MCF 10A (cell line): ENCODE measurements at regions not wholly inside any gene's neighbourhood (a gene's known extent, or its start where the extent isn't known, plus 50 kb on each side); places are given as distances from the start of the nearest gene placed in this dataset.

Experiments used
- BruUV-seq: library from RNA; stranded (reverse); fragments of 400-500 nt; replicated peaks from 2 replicates; lab custom pipeline; 2021; lab: Mats Ljungman, UMichigan
- CTCF ChIA-PET: fragments of 300-600 bp; sonication (Branson Sonifier 250); formaldehyde crosslinking; extraction: SDS; loops from one replicate; lab custom pipeline; 2021; ENCODE audit warnings: antibody characterized with exemption, inconsistent platforms; lab: Yijun Ruan, JAX
- POLR2A ChIA-PET: fragments of 300-600, 350-650 bp; sonication (Branson Sonifier 250); formaldehyde crosslinking; extraction: SDS; loops from one replicate; lab custom pipeline; 2020; ENCODE audit warnings: antibody characterized with exemption, inconsistent platforms; lab: Yijun Ruan, JAX
- DNase-seq: peaks from one replicate; pipeline ENCODE4 v3.0.0-alpha.2; 2018; ENCODE audit not compliant: unreplicated experiment
- H3K27ac Mint-ChIP-seq: one replicate; pipeline ENCODE4 v1.8.0; 2022; ENCODE audit warnings: mild to moderate bottlenecking, low read depth, mixed read lengths; ENCODE audit not compliant: unreplicated experiment
- H3K27me3 Mint-ChIP-seq: one replicate; pipeline ENCODE4 v1.8.0; 2022; ENCODE audit warnings: mixed read lengths; ENCODE audit not compliant: insufficient read depth, unreplicated experiment
- H3K36me3 Mint-ChIP-seq: one replicate; pipeline ENCODE4 v1.8.0; 2022; ENCODE audit warnings: mild to moderate bottlenecking, moderate library complexity, mixed read lengths; ENCODE audit not compliant: insufficient read depth, unreplicated experiment
- H3K4me1 Mint-ChIP-seq: one replicate; pipeline ENCODE4 v1.8.0; 2022; ENCODE audit warnings: mixed read lengths; ENCODE audit not compliant: insufficient read depth, unreplicated experiment
- H3K4me3 Mint-ChIP-seq: one replicate; pipeline ENCODE4 v1.8.0; 2022; ENCODE audit warnings: mild to moderate bottlenecking, moderate library complexity, mixed read lengths; ENCODE audit not compliant: unreplicated experiment
- H3K9me3 Mint-ChIP-seq: one replicate; pipeline ENCODE4 v1.8.0; 2022; ENCODE audit warnings: mixed read lengths; ENCODE audit not compliant: unreplicated experiment
- intact Hi-C: fragments of 100-400 bp; cut with micrococcal nuclease; formaldehyde crosslinking; loops from 2 replicates; pipeline ENCODE4 v1.14.1; 2022
- TF ChIP-seq, protein P1 (sequence below): fragments of 200-600 bp; IDR thresholded peaks from one replicate; pipeline ENCODE4 v1.8.0; 2022; ENCODE audit warnings: antibody characterized with exemption, mild to moderate bottlenecking; ENCODE audit not compliant: unreplicated experiment

DNA sequence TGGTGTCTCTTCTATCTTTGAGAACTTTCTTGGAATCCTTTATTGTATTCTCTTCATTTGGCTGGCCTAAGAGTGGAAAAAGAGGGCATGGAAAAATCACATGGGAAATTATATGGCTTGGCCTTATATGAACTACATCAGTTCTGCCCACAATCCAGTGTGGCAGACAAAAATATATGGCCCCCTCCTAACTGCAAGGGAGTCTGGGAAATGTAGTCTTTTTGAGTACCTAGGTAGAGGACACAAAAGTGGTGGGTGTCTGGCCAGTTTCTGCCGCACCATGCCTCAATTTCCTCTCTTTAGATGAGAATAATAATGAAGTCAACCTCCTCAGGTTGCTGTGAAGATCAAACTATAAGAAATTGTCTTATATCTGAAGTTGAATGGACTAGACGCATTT is 109.3 kb downstream of the SCP2D1 start:
- H3K27me3 Mint-ChIP-seq = no peaks in the 10 kb centered on the region
- no peak overlapping the region for H3K27ac Mint-ChIP-seq
- no peak for DNase-seq
- intact Hi-C loops = no loop called here
- ChIA-PET POLR2A (no interaction called here), CTCF (interaction anchor here (0.6 kb wide), 1 partner anchor 1914 kb away, joined by 3 read pairs; no protein-coding TSS in a partner anchor)
- TF ChIP-seq, protein P1, sequence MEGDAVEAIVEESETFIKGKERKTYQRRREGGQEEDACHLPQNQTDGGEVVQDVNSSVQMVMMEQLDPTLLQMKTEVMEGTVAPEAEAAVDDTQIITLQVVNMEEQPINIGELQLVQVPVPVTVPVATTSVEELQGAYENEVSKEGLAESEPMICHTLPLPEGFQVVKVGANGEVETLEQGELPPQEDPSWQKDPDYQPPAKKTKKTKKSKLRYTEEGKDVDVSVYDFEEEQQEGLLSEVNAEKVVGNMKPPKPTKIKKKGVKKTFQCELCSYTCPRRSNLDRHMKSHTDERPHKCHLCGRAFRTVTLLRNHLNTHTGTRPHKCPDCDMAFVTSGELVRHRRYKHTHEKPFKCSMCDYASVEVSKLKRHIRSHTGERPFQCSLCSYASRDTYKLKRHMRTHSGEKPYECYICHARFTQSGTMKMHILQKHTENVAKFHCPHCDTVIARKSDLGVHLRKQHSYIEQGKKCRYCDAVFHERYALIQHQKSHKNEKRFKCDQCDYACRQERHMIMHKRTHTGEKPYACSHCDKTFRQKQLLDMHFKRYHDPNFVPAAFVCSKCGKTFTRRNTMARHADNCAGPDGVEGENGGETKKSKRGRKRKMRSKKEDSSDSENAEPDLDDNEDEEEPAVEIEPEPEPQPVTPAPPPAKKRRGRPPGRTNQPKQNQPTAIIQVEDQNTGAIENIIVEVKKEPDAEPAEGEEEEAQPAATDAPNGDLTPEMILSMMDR = no peak
- H3K4me3 Mint-ChIP-seq = no peak overlapping the region
- no peaks in the 10 kb centered on the region for H3K4me1 Mint-ChIP-seq
- peaks cover 24% of the 10 kb centered on the region for H3K9me3 Mint-ChIP-seq
- no TSS peak for BruUV-seq
- peaks cover 6% of the 10 kb centered on the region for H3K36me3 Mint-ChIP-seq

DNA sequence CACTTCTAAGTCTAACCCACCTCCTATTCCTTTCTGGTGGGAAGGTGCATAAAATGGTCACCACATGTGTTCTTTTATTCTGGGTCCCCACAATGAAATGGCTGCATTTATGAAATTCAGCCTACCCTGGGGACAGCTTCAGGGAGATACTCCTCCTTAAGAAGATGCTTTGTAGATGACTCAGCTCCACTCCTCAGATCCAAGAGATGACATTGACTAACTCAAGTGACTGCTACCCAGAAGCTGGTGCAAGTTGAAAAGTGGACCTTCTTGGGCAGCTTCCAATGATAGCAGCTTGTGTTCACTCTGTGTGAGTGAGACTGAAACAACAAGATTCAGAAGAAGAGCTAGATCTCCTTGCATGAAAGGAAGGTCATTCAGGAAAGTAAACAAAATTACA is 113.4 kb downstream of the SCP2D1 start:
- Mint-ChIP-seq H3K27ac (no peak overlapping the region), H3K9me3 (peaks cover 19% of the 10 kb centered on the region), H3K4me1 (no peaks in the 10 kb centered on the region), H3K36me3 (peaks cover 6% of the 10 kb centered on the region), H3K4me3 (no peak overlapping the region), H3K27me3 (no peaks in the 10 kb centered on the region)
- BruUV-seq = no TSS peak
- intact Hi-C loops = no loop called here
- no peak for DNase-seq
- ChIA-PET CTCF (no interaction called here), POLR2A (no interaction called here)
- TF ChIP-seq, protein P1 = no peak

DNA sequence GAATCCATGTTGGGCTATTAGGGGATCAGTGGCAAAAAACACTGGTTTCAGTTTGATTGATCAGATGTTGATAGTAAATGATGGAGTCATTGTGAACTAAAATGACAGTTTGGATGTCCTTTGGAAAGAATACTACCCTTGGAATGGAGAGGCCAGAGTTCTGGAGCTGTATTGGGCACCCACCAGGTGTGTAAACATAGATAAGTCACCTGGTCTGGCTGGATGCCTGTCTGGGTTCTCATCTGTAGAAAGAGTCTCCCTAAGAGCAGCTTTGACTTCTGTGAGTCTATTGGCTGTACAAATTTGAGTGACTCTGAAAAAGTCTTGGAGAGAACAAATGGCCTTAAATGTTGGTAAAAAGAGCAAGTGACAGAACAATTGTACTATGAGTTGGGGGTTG is 115.0 kb downstream of the SCP2D1 start:
- TF ChIP-seq, protein P1 = no peak
- no peak overlapping the region for H3K4me3 Mint-ChIP-seq
- ChIA-PET POLR2A (no interaction called here), CTCF (interaction anchor here (0.8 kb wide), 1 partner anchor 248 kb away, joined by 3 read pairs; no protein-coding TSS in a partner anchor)
- H3K36me3 Mint-ChIP-seq = peaks cover 6% of the 10 kb centered on the region
- no TSS peak for BruUV-seq
- intact Hi-C loops = no loop called here
- DNase-seq = no peak
- peaks cover 31% of the 10 kb centered on the region for H3K9me3 Mint-ChIP-seq
- H3K27me3 Mint-ChIP-seq = no peaks in the 10 kb centered on the region
- H3K27ac Mint-ChIP-seq = no peak overlapping the region
- no peaks in the 10 kb centered on the region for H3K4me1 Mint-ChIP-seq

DNA sequence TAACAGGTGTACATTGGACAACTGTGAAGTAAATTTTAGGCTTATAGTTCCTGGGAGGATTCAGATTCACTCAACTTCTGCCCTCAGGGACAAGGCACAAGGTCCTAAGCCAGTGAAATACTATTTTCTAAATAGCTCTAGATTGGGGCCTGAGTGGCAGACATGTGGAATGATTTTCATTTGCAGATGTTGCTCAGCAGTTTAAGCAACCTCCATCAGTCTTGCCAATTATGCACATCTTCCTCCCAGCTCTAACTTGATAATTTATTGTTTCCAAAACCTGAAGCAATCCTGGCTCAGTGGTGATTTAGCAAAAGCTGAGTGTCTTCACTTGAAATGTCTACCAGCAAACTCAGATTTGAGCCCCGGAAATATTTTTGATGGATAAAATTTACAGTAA is 116.2 kb downstream of the SCP2D1 start:
- TF ChIP-seq, protein P1 = no peak
- Mint-ChIP-seq H3K9me3 (peaks cover 42% of the 10 kb centered on the region), H3K36me3 (peaks cover 6% of the 10 kb centered on the region), H3K27ac (no peak overlapping the region), H3K27me3 (no peaks in the 10 kb centered on the region), H3K4me1 (no peaks in the 10 kb centered on the region), H3K4me3 (no peak overlapping the region)
- no peak for DNase-seq
- no TSS peak for BruUV-seq
- CTCF ChIA-PET = no interaction called here
- intact Hi-C loops = no loop called here
- POLR2A ChIA-PET = no interaction called here
